Common myeloid progenitor, CD34-positive (primary cell): ENCODE measurements at regions not wholly inside any gene's neighbourhood (a gene's known extent, or its start where the extent isn't known, plus 50 kb on each side); places are given as distances from the start of the nearest gene placed in this dataset.

Experiments used
- CTCF ChIA-PET: fragments of 350-600 bp; sonication (Branson Sonifier 250); formaldehyde crosslinking; loops from one replicate; lab custom pipeline; 2021; ENCODE audit warnings: antibody characterized with exemption; lab: Charles Lee
- POLR2A ChIA-PET: fragments of 350-600 bp; sonication (Branson Sonifier 250); formaldehyde crosslinking; loops from one replicate; lab custom pipeline; 2021; ENCODE audit warnings: antibody characterized with exemption; lab: Charles Lee
- DNase-seq, 3 donors: peaks; one replicate each; pipeline versions ENCODE4 v3.0.0 to v3.0.0-alpha.2; 2013
- H3K27ac ChIP-seq, 2 experiments: 1 replicate in 1 of 2; 2 replicates in 1 of 2; pipeline ENCODE4 v1.7.0; 2013; ENCODE audit warnings: inconsistent platforms in 2 of 2, low read length in 2 of 2, mild to moderate bottlenecking in 2 of 2, low read depth in 1 of 2, moderate library complexity in 1 of 2; ENCODE audit not compliant: severe bottlenecking in 2 of 2, insufficient read depth in 1 of 2, poor library complexity in 1 of 2
- H3K27me3 ChIP-seq, 5 experiments: replicated peaks in 2 of 5; 1 replicate in 3 of 5; 2 replicates in 2 of 5; pipeline versions ENCODE4 v1.6.1 to v1.7.0; 2013; ENCODE audit warnings: low read length in 4 of 5, mild to moderate bottlenecking in 2 of 5, moderate library complexity in 2 of 5, inconsistent platforms in 1 of 5; ENCODE audit not compliant: insufficient read depth in 5 of 5, control insufficient read depth in 4 of 5
- H3K36me3 ChIP-seq, 4 experiments: 1 replicate in 2 of 4; 2 replicates in 2 of 4; pipeline versions ENCODE4 v1.6.1 to v1.7.0; 2013; ENCODE audit warnings: low read length in 3 of 4, control low read depth in 1 of 4, mild to moderate bottlenecking in 1 of 4; ENCODE audit not compliant: control insufficient read depth in 4 of 4, insufficient read depth in 4 of 4
- H3K4me1 ChIP-seq, 4 experiments: 1 replicate in 3 of 4; 2 replicates in 1 of 4; pipeline versions ENCODE4 v1.6.1 to v1.7.1; 2013; ENCODE audit warnings: low read length in 3 of 4, mild to moderate bottlenecking in 3 of 4, control low read depth in 1 of 4, inconsistent platforms in 1 of 4, moderate library complexity in 1 of 4; ENCODE audit not compliant: control insufficient read depth in 4 of 4, insufficient read depth in 4 of 4; ENCODE audit errors: control extremely low read depth in 1 of 4
- H3K4me3 ChIP-seq, 7 experiments: 1 replicate in 4 of 7; 2 replicates in 3 of 7; pipeline versions ENCODE4 v1.5.1 to v1.7.0; 2013; ENCODE audit warnings: mild to moderate bottlenecking in 7 of 7, low read length in 6 of 7, moderate library complexity in 6 of 7, inconsistent platforms in 2 of 7, low read depth in 2 of 7, control low read depth in 1 of 7; ENCODE audit not compliant: insufficient read depth in 4 of 7, control insufficient read depth in 1 of 7; ENCODE audit errors: extremely low read depth in 1 of 7
- H3K9me3 ChIP-seq, 5 experiments: 1 replicate in 4 of 5; 2 replicates in 1 of 5; pipeline versions ENCODE4 v1.6.1 to v1.7.1; 2013; ENCODE audit warnings: low read length in 4 of 5, mild to moderate bottlenecking in 2 of 5, inconsistent platforms in 1 of 5, low read depth in 1 of 5, moderate library complexity in 1 of 5; ENCODE audit not compliant: control insufficient read depth in 4 of 5, insufficient read depth in 2 of 5; ENCODE audit errors: control extremely low read depth in 1 of 5
- WGBS: methylation state at CpG from one replicate; pipeline ENCODE4 v1.1.5; 2013; ENCODE audit not compliant: insufficient coverage; 5-methylcytosine and 5-hydroxymethylcytosine counted together

- Histone ChIP-seq H3K9me3 (peaks cover 0 to 2% (median 0%) of the 10 kb centered on the region in 5 experiments), H3K27ac (no peak overlapping the region), H3K27me3 (no peaks in the 10 kb centered on the region), H3K36me3 (no peaks in the 10 kb centered on the region), H3K4me3 (no peak overlapping the region), H3K4me1 (no peaks in the 10 kb centered on the region)
- ChIA-PET CTCF (no interaction called here), POLR2A (no interaction called here)
- no peak for DNase-seq
Observed at GRCh38 chr18:42233908-42234307, 278.9 kb downstream of the PIK3C3 start.

DNA sequence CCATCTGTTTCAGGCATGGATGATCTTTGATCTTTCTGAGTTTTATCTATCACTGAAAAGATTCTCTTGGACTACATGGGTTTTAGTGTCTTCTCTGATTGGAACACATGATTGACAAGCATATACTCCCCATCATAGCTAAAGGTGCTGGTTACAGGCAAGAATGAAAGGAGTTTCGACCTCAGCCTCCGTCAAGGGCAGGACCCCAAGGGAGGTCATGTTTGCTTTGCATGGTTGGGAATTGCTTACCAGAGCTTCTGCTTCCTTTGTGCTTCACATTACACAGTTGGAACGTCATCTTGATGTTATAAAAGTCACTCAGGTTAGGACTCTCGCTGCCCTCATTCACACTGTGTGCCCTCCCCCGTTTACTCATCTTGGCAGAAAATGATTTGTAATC lies 287.7 kb downstream of the PIK3C3 start:
- Histone ChIP-seq H3K27ac (no peak overlapping the region), H3K36me3 (no peaks in the 10 kb centered on the region), H3K9me3 (peaks cover 0 to 2% (median 0%) of the 10 kb centered on the region in 5 experiments), H3K27me3 (no peaks in the 10 kb centered on the region), H3K4me3 (no peak overlapping the region), H3K4me1 (no peaks in the 10 kb centered on the region)
- CTCF ChIA-PET, result no interaction called here
- DNase-seq, result no peak
- 93% methylated on average over 5 of the region's 5 CpGs for WGBS
- POLR2A ChIA-PET, result no interaction called here

DNA sequence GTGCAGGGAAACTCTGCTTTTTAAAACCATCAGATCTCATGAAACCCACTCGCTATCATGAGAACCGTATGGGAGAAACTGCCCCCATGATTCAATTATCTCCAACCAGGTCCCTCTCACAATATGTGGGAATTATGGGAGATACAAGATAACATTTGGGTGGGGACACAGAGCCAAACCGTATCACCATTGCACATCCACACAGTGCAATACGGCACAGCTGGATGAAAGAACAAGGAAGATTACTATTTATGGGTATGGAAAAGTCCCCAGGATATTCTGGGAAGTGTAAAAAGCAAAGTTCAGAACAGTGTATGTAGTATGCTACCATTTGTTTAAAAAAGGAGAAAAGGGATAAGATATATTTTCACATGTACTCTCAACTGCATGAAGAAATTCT lies 290.1 kb downstream of the PIK3C3 start:
- Histone ChIP-seq H3K27me3 (no peaks in the 10 kb centered on the region), H3K36me3 (no peaks in the 10 kb centered on the region), H3K4me1 (no peaks in the 10 kb centered on the region), H3K4me3 (no peak overlapping the region), H3K27ac (no peak overlapping the region), H3K9me3 (no peaks in the 10 kb centered on the region)
- CTCF ChIA-PET, result interaction anchor here (0.7 kb wide), 1 partner anchor 192 kb away, joined by 4 read pairs; no protein-coding TSS in a partner anchor
- WGBS, result no CpG with 5 or more reads among the region's 4 CpGs
- DNase-seq, result no peak
- POLR2A ChIA-PET, result interaction anchor here (0.5 kb wide), 1 partner anchor 561 kb away, joined by 3 read pairs; no protein-coding TSS in a partner anchor

GRCh38 chr18:42255908-42256765 lies 301.1 kb downstream of the PIK3C3 start:
- Histone ChIP-seq H3K4me1 (no peaks in the 10 kb centered on the region), H3K27me3 (no peaks in the 10 kb centered on the region), H3K27ac (no peak overlapping the region), H3K9me3 (peaks cover 0 to 3% (median 0%) of the 10 kb centered on the region in 5 experiments), H3K4me3 (no peak overlapping the region), H3K36me3 (no peaks in the 10 kb centered on the region)
- DNase-seq, result no peak
- CTCF ChIA-PET, result interaction anchor here (0.9 kb wide), 1 partner anchor 16 kb away, joined by 3 read pairs; no protein-coding TSS in a partner anchor
- WGBS, result 86% methylated on average over 5 of the region's 5 CpGs
- POLR2A ChIA-PET, result no interaction called here

GRCh38 chr18:42258301-42258965 lies 303.4 kb downstream of the PIK3C3 start:
- POLR2A ChIA-PET, result no interaction called here
- Histone ChIP-seq H3K4me3 (no peak overlapping the region), H3K27ac (no peak overlapping the region), H3K36me3 (no peaks in the 10 kb centered on the region), H3K9me3 (peaks cover 0 to 3% (median 0%) of the 10 kb centered on the region in 5 experiments), H3K27me3 (peaks cover 0 to 2% (median 0%) of the 10 kb centered on the region in 5 experiments), H3K4me1 (no peaks in the 10 kb centered on the region)
- CTCF ChIA-PET, result no interaction called here
- 89% methylated on average over 2 of the region's 2 CpGs for WGBS
- DNase-seq, result no peak

- POLR2A ChIA-PET, result no interaction called here
- Histone ChIP-seq H3K4me1 (no peaks in the 10 kb centered on the region), H3K4me3 (no peak overlapping the region), H3K27ac (no peak overlapping the region), H3K36me3 (no peaks in the 10 kb centered on the region), H3K27me3 (peaks cover 0 to 2% (median 0%) of the 10 kb centered on the region in 5 experiments), H3K9me3 (no peaks in the 10 kb centered on the region)
- DNase-seq, result no peak
- CTCF ChIA-PET, result no interaction called here
- WGBS, result no CpG with 5 or more reads among the region's 1 CpG
Observed at GRCh38 chr18:42261731-42262130, 306.7 kb downstream of the PIK3C3 start.

GRCh38 chr18:42264497-42264896 lies 309.5 kb downstream of the PIK3C3 start:
- Histone ChIP-seq H3K27ac (no peak overlapping the region), H3K27me3 (peaks cover 0 to 2% (median 0%) of the 10 kb centered on the region in 5 experiments), H3K36me3 (no peaks in the 10 kb centered on the region), H3K9me3 (no peaks in the 10 kb centered on the region), H3K4me3 (no peak overlapping the region), H3K4me1 (no peaks in the 10 kb centered on the region)
- POLR2A ChIA-PET, result no interaction called here
- CTCF ChIA-PET, result no interaction called here
- DNase-seq, result no peak
